Erythroblast (primary cell): ENCODE measurements at regions not wholly inside any gene's neighbourhood (a gene's known extent, or its start where the extent isn't known, plus 50 kb on each side); places are given as distances from the start of the nearest gene placed in this dataset.

Experiments used
- GATA1 ChIP-seq: IDR thresholded peaks from 2 replicates; pipeline ENCODE4 v1.6.1; 2011; ENCODE audit warnings: low read depth, mild to moderate bottlenecking, control low read depth, low read length, moderate library complexity
- POLR2A ChIP-seq: IDR thresholded peaks from 2 replicates; pipeline ENCODE4 v1.6.1; 2011; ENCODE audit warnings: mild to moderate bottlenecking, low read length

GRCh38 chr18:70643812-70644211 lies 355.0 kb downstream of the SOCS6 start:
- TF ChIP-seq POLR2A (no peak), GATA1 (no peak)
